Dermis microvascular lymphatic vessel endothelial cell (primary cell): ENCODE measurements at regions not wholly inside any gene's neighbourhood (a gene's known extent, or its start where the extent isn't known, plus 50 kb on each side); places are given as distances from the start of the nearest gene placed in this dataset.

Experiments used
- DNase-seq, 2 donors: peaks; one replicate each; pipeline versions ENCODE4 v3.0.0 to v3.0.0-alpha.2; 2010; ENCODE audit warnings: low read depth in 2 of 2

- DNase-seq, result peak; percentile 16 to 48
Observed at GRCh38 chr12:111024205-111024801, 103.9 kb upstream of the MYL2 start.

- no peak for DNase-seq
Observed at GRCh38 chr12:111022386-111022785, 102.0 kb upstream of the MYL2 start.

DNA sequence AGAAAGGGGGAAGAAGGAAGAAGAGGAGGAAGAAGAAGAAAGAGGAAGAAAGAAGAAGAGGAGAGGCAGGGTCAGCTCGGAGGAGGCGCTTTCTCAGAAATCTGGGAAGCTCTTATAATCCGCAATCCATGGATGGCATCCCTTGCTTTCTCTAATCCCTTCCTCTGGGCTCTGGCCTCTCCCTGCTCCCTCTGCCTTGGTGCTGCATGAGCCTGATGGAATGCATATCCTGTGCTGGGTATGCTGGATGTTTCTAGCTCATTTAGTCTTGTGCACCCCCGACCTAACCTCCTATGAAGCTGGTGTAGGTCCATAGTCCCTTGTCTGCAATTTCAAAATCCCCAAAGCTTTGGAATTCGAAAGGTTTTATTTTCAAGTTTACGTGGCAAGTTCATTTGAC is 94.2 kb upstream of the MYL2 start:
- no peak for DNase-seq

- no peak for DNase-seq
Observed at GRCh38 chr12:111012918-111013317, 92.5 kb upstream of the MYL2 start.

GRCh38 chr12:111011999-111012600 is 91.7 kb upstream of the MYL2 start:
- DNase-seq, result no peak

DNA sequence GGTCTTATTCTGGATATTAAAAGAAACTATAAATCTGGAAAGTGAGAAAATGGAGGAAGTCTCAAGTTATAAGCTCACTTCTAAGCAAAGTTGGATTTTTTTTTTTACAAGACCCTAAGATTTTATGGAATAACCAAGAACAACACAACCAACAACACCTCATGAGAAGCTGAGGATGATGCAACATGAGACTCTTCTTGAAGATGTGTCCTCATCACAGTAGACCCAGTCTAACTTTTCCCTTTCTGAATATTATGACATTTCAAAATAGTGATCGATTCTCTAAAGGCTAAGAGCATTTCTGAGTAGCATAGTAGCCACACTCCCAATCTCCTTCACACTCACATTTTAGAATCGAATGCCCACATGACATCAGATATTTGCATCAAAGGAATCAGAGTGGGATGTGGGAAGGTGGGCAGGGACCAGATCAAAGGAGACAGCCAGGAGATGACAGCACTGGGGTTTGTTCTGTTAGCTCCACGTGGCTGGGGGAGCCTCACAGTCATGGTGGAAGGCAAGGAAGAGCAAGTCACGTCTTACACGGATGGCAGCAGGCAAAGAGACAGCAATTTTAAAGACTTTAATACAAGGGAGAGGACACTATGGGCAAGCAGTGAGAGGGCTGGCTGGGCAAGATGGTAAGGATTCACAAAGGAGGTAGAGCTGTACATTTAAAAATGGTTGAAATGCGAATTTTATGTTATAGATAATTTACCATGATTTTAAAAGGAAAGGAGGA is 90.7 kb upstream of the MYL2 start:
- DNase-seq, result no peak

DNA sequence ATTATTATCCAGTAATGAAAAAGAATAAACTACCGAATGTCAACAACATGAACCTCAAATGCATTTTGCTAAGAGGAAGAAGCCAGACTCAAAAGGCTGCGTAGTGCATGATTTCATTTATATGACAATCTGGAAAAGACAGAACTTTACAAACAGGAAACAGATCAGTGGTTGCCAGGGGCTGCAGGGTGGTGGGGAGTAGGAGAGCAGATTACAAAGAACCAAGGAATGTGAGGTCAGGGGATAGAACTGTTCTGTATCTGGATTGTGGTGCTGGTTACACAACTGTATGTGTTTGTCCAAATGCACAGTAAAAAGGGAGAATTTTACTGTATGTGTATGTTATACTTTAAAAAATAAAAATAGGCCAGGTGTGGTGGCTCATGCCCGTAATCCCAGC is 89.7 kb upstream of the MYL2 start:
- DNase-seq, result peak; percentile 15 to 17

DNA sequence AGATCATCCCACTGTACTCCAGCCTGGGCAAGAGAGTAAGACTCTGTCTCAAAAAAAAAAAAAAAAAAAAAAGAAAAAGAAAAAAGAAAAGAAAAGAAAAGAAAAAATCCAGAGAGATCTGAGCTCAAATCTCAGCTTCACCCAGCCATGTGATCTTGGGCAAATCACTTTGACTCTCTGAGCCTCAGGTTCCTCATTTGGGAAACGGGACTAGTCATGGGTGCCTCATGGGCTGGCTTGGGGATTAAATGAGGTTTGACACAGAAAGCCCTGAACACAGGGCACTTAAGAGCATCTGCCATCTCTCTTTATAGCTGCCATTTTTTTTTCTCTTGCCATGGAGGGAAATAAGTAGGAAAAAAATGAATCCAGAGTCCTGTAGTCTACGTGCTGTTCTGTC is 86.2 kb upstream of the MYL2 start:
- DNase-seq, result no peak

GRCh38 chr12:110998971-110999370 is 78.6 kb upstream of the MYL2 start:
- DNase-seq, result no peak

DNA sequence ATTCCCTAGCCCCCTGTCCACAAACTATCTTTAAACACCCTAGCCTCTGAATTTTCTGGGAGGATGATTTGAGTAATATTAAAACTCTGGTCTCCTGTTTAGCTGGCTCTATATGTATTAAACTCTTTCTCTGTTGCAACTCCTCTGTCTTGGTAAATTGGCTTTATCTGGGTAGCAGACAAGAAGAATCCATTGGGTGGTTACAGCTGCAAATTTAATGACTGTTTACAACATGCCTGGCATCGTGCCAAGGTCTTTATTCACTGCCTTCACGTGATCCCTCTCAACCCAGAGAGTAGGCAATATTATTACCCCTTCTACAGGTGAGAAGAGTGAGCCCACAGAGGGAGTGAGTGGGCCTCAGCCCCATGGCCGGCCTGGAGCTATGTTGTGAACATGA is 77.8 kb upstream of the MYL2 start:
- no peak for DNase-seq

DNA sequence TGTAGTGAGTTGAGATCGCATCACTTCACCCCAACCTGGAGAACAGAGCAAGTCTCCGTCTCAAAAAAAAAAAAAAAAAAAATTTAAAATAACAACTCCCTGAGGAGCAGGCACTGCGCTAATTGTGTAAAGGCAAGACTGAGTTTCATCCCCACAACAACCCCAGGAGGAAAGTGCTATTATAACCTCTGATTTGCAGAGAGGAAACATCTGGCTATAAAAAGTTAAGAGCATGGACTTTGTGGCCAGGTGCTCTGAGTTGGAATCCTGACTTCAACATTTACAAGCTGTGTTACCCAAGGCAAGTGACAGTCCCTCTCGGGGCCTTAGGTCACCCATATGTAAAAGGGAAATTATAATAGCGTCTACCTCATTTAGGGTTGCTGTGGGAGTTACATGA is 76.0 kb upstream of the MYL2 start:
- no peak for DNase-seq

- DNase-seq, result no peak
Observed at GRCh38 chr12:110995615-110996014, 75.2 kb upstream of the MYL2 start.

DNA sequence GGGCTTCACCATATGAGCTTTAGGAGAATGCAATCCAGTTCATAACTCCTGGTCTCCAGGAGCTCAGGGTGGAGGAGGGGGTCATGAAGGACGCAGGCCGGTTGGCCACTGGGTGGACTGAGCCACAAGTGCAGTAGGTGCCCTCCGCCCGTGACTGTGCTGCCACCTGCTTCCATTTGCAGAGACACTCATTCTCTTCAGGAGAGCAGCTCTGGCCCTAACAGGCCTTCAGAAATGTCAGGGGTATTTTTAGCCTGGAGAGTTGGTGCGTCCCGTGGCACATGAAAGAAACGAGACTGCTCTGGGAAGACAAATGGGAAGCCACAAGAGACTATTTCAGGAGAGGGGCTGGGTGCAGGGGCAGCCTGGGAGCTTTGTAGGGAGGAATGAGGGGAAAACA is 74.6 kb upstream of the MYL2 start:
- no peak for DNase-seq

- no peak for DNase-seq
Observed at GRCh38 chr12:110993434-110993833, 73.1 kb upstream of the MYL2 start.

GRCh38 chr12:110992909-110993308 is 72.5 kb upstream of the MYL2 start:
- no peak for DNase-seq

- DNase-seq, result no peak
Observed at GRCh38 chr12:110983811-110984210, 63.4 kb upstream of the MYL2 start.

DNA sequence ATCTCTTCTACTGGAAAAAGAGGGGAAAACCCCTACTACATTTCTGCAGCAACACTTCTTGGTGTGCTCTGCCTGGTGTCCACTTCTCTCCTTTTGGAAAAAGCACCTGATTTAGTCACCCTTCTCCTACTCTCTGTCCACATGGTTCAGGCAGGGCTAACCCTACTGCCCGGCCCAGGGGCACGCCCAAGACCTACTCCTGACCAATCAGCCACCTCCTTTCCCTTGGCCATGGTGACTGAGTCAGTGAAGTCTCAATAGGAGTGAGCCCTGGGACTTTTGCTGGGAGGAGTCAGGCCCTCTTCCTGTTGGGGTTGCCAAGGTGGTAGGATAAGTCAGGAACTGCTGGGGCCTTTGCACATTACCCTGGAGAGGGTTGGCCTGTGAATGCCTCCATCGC is 52.5 kb upstream of the MYL2 start:
- DNase-seq, result no peak

DNA sequence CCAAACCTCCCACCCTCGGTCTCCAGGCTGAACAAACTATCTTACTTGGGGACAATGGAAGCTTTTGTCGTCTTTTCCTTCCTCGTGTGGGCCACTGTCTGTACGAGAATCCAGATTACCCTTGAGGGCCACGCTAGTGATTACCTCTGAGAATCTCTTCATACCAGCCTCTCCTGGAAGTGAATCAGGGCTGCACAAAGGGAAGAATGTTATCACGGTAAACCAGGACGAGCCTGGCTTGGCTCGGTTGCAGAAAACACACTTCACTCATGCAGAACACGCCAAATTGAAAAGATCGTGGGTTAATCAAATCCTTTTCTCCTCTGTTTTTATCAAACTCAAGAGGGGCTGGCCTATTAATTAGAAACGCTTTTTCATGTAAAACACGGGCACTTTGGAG is 51.6 kb upstream of the MYL2 start:
- DNase-seq, result no peak

- DNase-seq, result no peak
Observed at GRCh38 chr12:110971189-110971920, 51.0 kb upstream of the MYL2 start.
